ENCODE measurements at regions not wholly inside any gene's neighbourhood (a gene's known extent, or its start where the extent isn't known, plus 50 kb on each side); places are given as distances from the start of the nearest gene placed in this dataset.

DNA sequence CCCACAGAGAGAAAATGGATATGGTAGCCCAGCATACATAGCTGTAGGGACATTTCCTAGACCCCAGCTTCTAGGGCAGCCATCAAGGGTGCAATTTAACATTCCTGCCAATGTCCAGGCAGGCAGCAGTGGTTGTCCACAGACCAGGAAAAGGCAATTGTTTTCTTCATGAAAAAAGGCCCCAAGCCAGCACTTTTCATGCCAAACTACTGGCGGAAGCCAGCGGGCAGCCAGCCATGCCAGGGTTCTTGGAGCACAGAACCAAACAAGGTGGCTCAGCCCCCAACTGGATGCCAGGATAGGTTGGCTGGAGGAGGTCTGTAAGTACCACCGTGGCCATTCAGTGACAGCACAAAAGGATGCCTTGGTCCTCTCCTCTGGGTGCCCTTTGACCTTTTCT, 94.6 kb downstream of the BANF2 start:
- no peak for DNase-seq (ENCODE audit: low read depth)

DNA sequence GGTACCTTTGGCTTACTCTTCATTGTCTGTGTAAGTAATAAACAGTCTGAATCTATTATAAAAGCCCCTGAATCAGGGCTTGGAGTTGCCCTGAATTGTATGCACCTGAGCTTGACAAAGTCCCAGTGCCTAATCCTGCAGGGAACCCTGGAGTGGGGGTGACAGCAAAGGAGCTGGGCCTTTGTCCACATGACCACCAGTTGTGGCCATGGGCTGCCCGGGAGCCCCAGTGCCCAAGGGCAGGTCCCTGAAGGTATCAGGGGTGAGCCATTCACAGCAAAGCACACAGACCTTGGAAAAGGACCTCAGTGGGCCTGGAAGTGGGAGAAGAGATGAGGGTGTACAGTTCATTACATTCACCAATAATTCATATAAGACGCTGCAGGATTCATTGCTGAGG, 94.2 kb downstream of the BANF2 start:
- DNase-seq (ENCODE audit: low read depth): no peak

DNA sequence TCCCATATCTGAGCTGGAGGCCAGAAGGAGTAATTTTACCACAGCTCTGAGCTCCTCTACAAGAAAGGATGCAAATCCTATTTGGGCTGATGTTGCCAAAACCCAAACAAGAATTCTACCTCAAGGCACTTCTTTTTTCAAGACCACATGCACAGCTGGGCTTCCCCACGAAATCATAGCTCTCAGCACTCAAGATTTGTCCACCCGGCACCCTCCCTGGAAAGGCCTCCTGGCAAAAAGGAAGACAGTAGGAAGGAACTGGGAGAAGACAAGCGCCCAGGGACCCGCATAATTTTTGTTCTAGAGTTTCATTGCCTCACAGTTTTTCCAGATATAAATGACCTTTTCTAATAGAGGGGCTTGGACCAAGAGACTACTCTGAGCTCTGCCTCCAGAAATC, 90.5 kb downstream of the BANF2 start:
- no peak for DNase-seq (ENCODE audit: low read depth)

DNA sequence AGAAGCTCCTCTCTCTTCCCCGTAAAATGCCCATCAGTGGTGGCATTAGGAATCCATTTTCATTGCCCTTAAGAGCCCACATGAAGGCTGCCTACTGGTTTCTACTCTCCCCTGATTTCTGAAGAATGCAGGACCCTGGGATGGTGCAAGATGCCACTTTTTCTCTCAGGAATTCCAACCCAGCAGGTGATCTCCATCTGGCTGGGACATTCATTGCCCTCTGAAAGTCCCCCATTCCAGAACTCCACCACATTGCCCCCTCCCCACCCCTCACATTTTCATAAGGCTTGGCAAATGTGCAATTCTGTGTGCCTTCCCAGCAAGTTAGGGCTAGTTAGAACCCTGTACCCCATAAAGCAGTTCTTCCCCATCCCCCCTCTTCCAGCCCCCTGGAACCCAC, 88.0 kb downstream of the BANF2 start:
- no peak for DNase-seq (ENCODE audit: low read depth)

DNA sequence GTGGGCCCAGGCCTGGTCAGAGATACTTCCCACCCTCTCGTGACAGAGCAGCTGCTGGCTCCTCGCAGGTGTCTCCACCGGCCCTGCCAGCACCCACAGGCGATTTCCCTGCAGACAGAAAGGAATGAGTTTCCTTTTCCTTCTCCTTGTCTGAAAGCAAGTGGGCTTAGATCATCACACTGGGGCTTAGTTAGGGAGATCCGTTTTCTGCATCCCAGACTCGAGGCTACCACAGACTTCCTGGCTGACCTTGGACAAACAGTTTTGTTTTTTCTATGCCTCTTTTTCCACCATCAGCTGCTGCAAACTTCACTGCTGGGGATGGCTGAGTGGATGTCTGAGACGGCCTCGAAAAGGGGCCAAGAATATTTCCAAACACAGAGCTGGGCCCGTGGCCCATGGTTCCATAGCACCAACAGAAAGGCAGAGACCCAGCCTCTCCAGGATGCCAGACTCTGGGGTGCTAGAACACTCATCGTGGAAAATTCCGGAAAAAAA, 86.5 kb downstream of the BANF2 start:
- DNase-seq (ENCODE audit: low read depth): peak; percentile 42
